HG03139 (cell line): ENCODE measurements at regions not wholly inside any gene's neighbourhood (a gene's known extent, or its start where the extent isn't known, plus 50 kb on each side); places are given as distances from the start of the nearest gene placed in this dataset.

ENCODE experiments used
- ATAC-seq: cut with Tn5 transposase; IDR thresholded peaks from one replicate; pipeline ENCODE4 v1.9.1; 2021; ENCODE audit not compliant: unreplicated experiment

DNA sequence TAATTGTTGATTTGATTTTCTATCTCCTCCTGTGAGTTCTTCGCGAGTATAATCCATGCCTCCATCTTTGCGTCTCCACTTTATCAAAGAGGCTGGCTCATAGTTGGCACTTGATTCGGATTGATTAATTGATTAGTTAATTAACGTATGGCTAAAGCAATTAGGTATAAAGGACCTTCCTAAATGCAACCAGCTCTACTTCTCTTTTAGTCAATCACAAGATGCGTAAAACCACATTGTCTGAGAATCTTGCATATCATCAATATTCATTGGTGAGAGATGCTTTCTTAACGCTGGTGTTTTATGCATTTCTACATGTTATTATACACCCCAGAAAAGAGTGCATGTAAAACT, 56.4 kb upstream of the NR2F2 start:
- no peak for ATAC-seq

GRCh38 chr15:96274698-96275097, 55.8 kb upstream of the NR2F2 start:
- no peak for ATAC-seq

- ATAC-seq = no peak
Measured at GRCh38 chr15:96276438-96277210, 53.9 kb upstream of the NR2F2 start.
